DND-41 (cell line): ENCODE measurements at regions not wholly inside any gene's neighbourhood (a gene's known extent, or its start where the extent isn't known, plus 50 kb on each side); places are given as distances from the start of the nearest gene placed in this dataset.

Source experiments
- ATAC-seq: fragments of 200-7000 bp; cut with Tn5 transposase; 3 replicates; pipeline ENCODE4 v1.9.1; 2021; ENCODE audit warnings: low read depth; ENCODE audit not compliant: insufficient read depth
- DNase-seq: peaks from one replicate; pipeline ENCODE4 v3.0.0-alpha.2; 2020
- H2AFZ ChIP-seq: 2 replicates; pipeline ENCODE4 v1.6.0; 2012; ENCODE audit warnings: low read depth, low read length
- H3K27ac ChIP-seq: 2 replicates; pipeline ENCODE4 v1.5.1; 2012; ENCODE audit warnings: low read length, inconsistent platforms
- H3K27me3 ChIP-seq: fragments of 200-600 bp; sonication (generic); 2 replicates; pipeline ENCODE4 v1.6.0; 2012; ENCODE audit warnings: low read length, mild to moderate bottlenecking, inconsistent platforms; ENCODE audit not compliant: insufficient read depth, poor library complexity
- H3K36me3 ChIP-seq: 2 replicates; pipeline ENCODE4 v1.5.1; 2012; ENCODE audit warnings: low read length, inconsistent platforms; ENCODE audit not compliant: insufficient read depth
- H3K4me1 ChIP-seq: 2 replicates; pipeline ENCODE4 v1.5.1; 2012; ENCODE audit warnings: mild to moderate bottlenecking, low read length; ENCODE audit not compliant: insufficient read depth
- H3K4me2 ChIP-seq: 2 replicates; pipeline ENCODE4 v1.6.0; 2012; ENCODE audit warnings: mild to moderate bottlenecking, moderate library complexity, low read length, inconsistent platforms; ENCODE audit not compliant: insufficient read depth
- H3K4me3 ChIP-seq, 2 experiments: fragments of 200-600 bp in 1 of 2; shearing (Covaris generic) in 1 of 2; 2 replicates each; pipeline ENCODE4 v1.5.1; 2012 to 2016; ENCODE audit warnings: inconsistent platforms in 2 of 2, low read length in 2 of 2, mild to moderate bottlenecking in 2 of 2, low read depth in 1 of 2, moderate library complexity in 1 of 2
- H3K79me2 ChIP-seq: 2 replicates; pipeline ENCODE4 v1.6.0; 2012; ENCODE audit warnings: low read length, inconsistent platforms; ENCODE audit not compliant: insufficient read depth
- H3K9ac ChIP-seq: 2 replicates; pipeline ENCODE4 v1.6.0; 2012; ENCODE audit warnings: low read depth, mild to moderate bottlenecking, inconsistent platforms, low read length, moderate library complexity
- H3K9me3 ChIP-seq: 2 replicates; pipeline ENCODE4 v1.5.1; 2012; ENCODE audit warnings: low read length, moderate library complexity, mild to moderate bottlenecking, inconsistent platforms; ENCODE audit not compliant: insufficient read depth, severe bottlenecking
- H4K20me1 ChIP-seq: 2 replicates; pipeline ENCODE4 v1.6.0; 2012; ENCODE audit warnings: low read length; ENCODE audit not compliant: insufficient read depth
- CTCF ChIP-seq: IDR thresholded peaks from 2 replicates; pipeline ENCODE4 v1.5.1; 2012; ENCODE audit warnings: borderline replicate concordance, low read length, moderate library complexity, mild to moderate bottlenecking; ENCODE audit not compliant: poor library complexity, severe bottlenecking; ENCODE audit errors: extremely low read depth
- EZH2 ChIP-seq: IDR thresholded peaks from 3 replicates; pipeline ENCODE4 v1.6.1; 2012; ENCODE audit warnings: borderline replicate concordance, low read depth, mild to moderate bottlenecking, moderate library complexity, low read length, inconsistent platforms; ENCODE audit not compliant: severe bottlenecking

GRCh38 chr7:63072806-63073205 is 925.8 kb upstream of the ZNF722 start:
- H3K4me1 ChIP-seq: no peaks in the 10 kb centered on the region
- H3K36me3 ChIP-seq: no peaks in the 10 kb centered on the region
- ATAC-seq (no peak), DNase-seq (no peak)
- TF ChIP-seq CTCF: no peak
- no peak overlapping the region for H2AFZ ChIP-seq
- no peak overlapping the region for H3K4me2 ChIP-seq
- no peaks in the 10 kb centered on the region for H4K20me1 ChIP-seq
- H3K27ac ChIP-seq: no peak overlapping the region
- H3K27me3 ChIP-seq: no peaks in the 10 kb centered on the region
- no peak overlapping the region for H3K4me3 ChIP-seq
- no peaks in the 10 kb centered on the region for H3K79me2 ChIP-seq
- peaks cover 14% of the 10 kb centered on the region for H3K9me3 ChIP-seq
- no peak overlapping the region for H3K9ac ChIP-seq

GRCh38 chr7:63073286-63073685 is 925.4 kb upstream of the ZNF722 start:
- H3K79me2 ChIP-seq: no peaks in the 10 kb centered on the region
- ATAC-seq: no peak
- no peak overlapping the region for H3K27ac ChIP-seq
- no peak overlapping the region for H3K9ac ChIP-seq
- H2AFZ ChIP-seq: no peak overlapping the region
- H4K20me1 ChIP-seq: no peaks in the 10 kb centered on the region
- H3K4me3 ChIP-seq: no peak overlapping the region
- no peaks in the 10 kb centered on the region for H3K27me3 ChIP-seq
- TF ChIP-seq EZH2: no peak
- no peak for TF ChIP-seq CTCF
- H3K36me3 ChIP-seq: no peaks in the 10 kb centered on the region
- no peak overlapping the region for H3K4me2 ChIP-seq
- peaks cover 19% of the 10 kb centered on the region for H3K9me3 ChIP-seq
- no peak for DNase-seq
- H3K4me1 ChIP-seq: no peaks in the 10 kb centered on the region

GRCh38 chr7:63073736-63074135 is 924.9 kb upstream of the ZNF722 start:
- Histone ChIP-seq H2AFZ (no peak overlapping the region), H3K4me3 (no peak overlapping the region), H3K79me2 (no peaks in the 10 kb centered on the region), H3K27ac (no peak overlapping the region), H3K4me2 (no peak overlapping the region), H3K9me3 (peaks cover 20% of the 10 kb centered on the region), H3K4me1 (no peaks in the 10 kb centered on the region), H3K36me3 (no peaks in the 10 kb centered on the region), H3K9ac (no peak overlapping the region), H4K20me1 (no peaks in the 10 kb centered on the region), H3K27me3 (no peaks in the 10 kb centered on the region)
- no peak for TF ChIP-seq EZH2
- TF ChIP-seq CTCF: no peak
- DNase-seq (no peak), ATAC-seq (no peak)

GRCh38 chr7:63077841-63078240 is 920.8 kb upstream of the ZNF722 start:
- no peaks in the 10 kb centered on the region for H3K36me3 ChIP-seq
- ATAC-seq: no peak
- TF ChIP-seq EZH2 (no peak), CTCF (no peak)

More at GRCh38 chr7:63077841-63078240, 920.8 kb upstream of the ZNF722 start:
- no peak overlapping the region for H3K4me3 ChIP-seq
- no peaks in the 10 kb centered on the region for H3K27me3 ChIP-seq
- H3K79me2 ChIP-seq: no peaks in the 10 kb centered on the region
- no peak overlapping the region for H3K4me2 ChIP-seq
- H3K9me3 ChIP-seq: peaks cover 32% of the 10 kb centered on the region
- no peak overlapping the region for H3K27ac ChIP-seq
- DNase-seq: no peak
- H3K4me1 ChIP-seq: no peaks in the 10 kb centered on the region
- H3K9ac ChIP-seq: no peak overlapping the region
- H4K20me1 ChIP-seq: no peaks in the 10 kb centered on the region
- H2AFZ ChIP-seq: no peak overlapping the region
